Keratinocyte (primary cell): ENCODE measurements at regions not wholly inside any gene's neighbourhood (a gene's known extent, or its start where the extent isn't known, plus 50 kb on each side); places are given as distances from the start of the nearest gene placed in this dataset.

Experiments
- EZH2 ChIP-seq: IDR thresholded peaks from one replicate; pipeline ENCODE4 v1.6.1; 2012; ENCODE audit warnings: inconsistent platforms, mild to moderate bottlenecking, low read length, moderate library complexity
- TF ChIP-seq, protein P1 (sequence below), 3 experiments: IDR thresholded peaks in 1 of 3; conservative IDR thresholded peaks in 1 of 3; optimal IDR thresholded peaks in 1 of 3; 2 replicates in 2 of 3; 3 replicates in 1 of 3; pipeline versions ENCODE3 to v1.5.1; 2011; ENCODE audit warnings: low read length in 3 of 3, mild to moderate bottlenecking in 3 of 3, moderate library complexity in 2 of 3, control low read depth in 1 of 3, inconsistent platforms in 1 of 3; ENCODE audit not compliant: insufficient read depth in 2 of 3; ENCODE audit errors: extremely low read depth in 1 of 3

DNA sequence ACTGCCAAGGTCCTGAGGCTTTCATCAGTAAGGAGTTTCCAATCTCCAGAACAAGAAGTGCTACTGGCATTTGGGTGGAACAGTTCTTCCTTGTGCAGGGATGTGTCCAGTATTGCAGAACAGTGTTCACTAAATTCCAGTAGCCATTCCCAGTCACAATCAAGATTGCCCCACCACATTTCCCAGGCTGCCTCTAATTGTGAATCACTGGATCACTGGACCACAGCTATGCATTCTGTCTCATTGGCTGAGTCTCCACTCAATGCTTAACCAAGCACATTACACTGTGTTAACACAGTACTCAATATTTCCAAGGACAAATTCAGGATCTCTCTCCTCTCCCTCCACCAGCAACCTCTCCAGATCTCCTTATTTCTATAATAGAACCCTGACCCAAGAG is 160.2 kb upstream of the CCDC150 start:
- TF ChIP-seq, protein P1, sequence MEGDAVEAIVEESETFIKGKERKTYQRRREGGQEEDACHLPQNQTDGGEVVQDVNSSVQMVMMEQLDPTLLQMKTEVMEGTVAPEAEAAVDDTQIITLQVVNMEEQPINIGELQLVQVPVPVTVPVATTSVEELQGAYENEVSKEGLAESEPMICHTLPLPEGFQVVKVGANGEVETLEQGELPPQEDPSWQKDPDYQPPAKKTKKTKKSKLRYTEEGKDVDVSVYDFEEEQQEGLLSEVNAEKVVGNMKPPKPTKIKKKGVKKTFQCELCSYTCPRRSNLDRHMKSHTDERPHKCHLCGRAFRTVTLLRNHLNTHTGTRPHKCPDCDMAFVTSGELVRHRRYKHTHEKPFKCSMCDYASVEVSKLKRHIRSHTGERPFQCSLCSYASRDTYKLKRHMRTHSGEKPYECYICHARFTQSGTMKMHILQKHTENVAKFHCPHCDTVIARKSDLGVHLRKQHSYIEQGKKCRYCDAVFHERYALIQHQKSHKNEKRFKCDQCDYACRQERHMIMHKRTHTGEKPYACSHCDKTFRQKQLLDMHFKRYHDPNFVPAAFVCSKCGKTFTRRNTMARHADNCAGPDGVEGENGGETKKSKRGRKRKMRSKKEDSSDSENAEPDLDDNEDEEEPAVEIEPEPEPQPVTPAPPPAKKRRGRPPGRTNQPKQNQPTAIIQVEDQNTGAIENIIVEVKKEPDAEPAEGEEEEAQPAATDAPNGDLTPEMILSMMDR (optimal IDR thresholded peaks at IDR 0.05 in 1 of 3, IDR thresholded peaks at IDR 0.05 in 1 of 3, conservative IDR thresholded peaks at IDR 0.05 in 1 of 3; ENCODE audit: extremely low read depth in 1 of 3, insufficient read depth in 2 of 3, low read length in 3 of 3) = no peak
- no peak for TF ChIP-seq EZH2
